Panc1 (cell line): ENCODE measurements at regions not wholly inside any gene's neighbourhood (a gene's known extent, or its start where the extent isn't known, plus 50 kb on each side); places are given as distances from the start of the nearest gene placed in this dataset.

Experiments
- ATAC-seq: fragments of 200-7000 bp; cut with Tn5 transposase; 2 replicates; pipeline ENCODE4 v1.9.1; 2020; ENCODE audit warnings: mild to moderate bottlenecking, moderate library complexity
- BruUV-seq: library from RNA; stranded (reverse); fragments of 400-500 nt; replicated peaks from 2 replicates; lab custom pipeline; 2021; lab: Mats Ljungman, UMichigan
- CTCF ChIA-PET: fragments of 300-600 bp; sonication (Branson Sonifier 250); formaldehyde crosslinking; loops from one replicate; lab custom pipeline; 2022; ENCODE audit warnings: antibody characterized with exemption; lab: Charles Lee
- POLR2A ChIA-PET: fragments of 300-600 bp; sonication (Branson Sonifier 250); formaldehyde crosslinking; loops from one replicate; lab custom pipeline; 2022; ENCODE audit warnings: antibody characterized with exemption; lab: Charles Lee
- DNase-seq: peaks from one replicate; pipeline ENCODE4 v3.0.0-alpha.2; 2010; ENCODE audit warnings: low read depth, low spot score
- H3K27ac ChIP-seq: 2 replicates; pipeline ENCODE4 v1.5.1; 2011; ENCODE audit warnings: mild to moderate bottlenecking, low read length, inconsistent platforms
- H3K27me3 ChIP-seq: fragments of 200-500 bp; sonication (Bioruptor generic); 2 replicates; pipeline ENCODE4 v1.6.0; 2014; ENCODE audit warnings: low read length, inconsistent platforms; ENCODE audit not compliant: control insufficient read depth, insufficient read depth
- H3K36me3 ChIP-seq: fragments of 200-500 bp; sonication (Bioruptor generic); 2 replicates; pipeline ENCODE4 v1.5.1; 2014; ENCODE audit warnings: inconsistent platforms, mild to moderate bottlenecking, low read length, moderate library complexity; ENCODE audit not compliant: control insufficient read depth, insufficient read depth
- H3K4me1 ChIP-seq: 2 replicates; pipeline ENCODE4 v1.5.1; 2011; ENCODE audit warnings: inconsistent platforms, mild to moderate bottlenecking, low read length, moderate library complexity; ENCODE audit not compliant: control insufficient read depth, insufficient read depth
- H3K4me3 ChIP-seq, 2 experiments: 2 replicates each; pipeline ENCODE4 v1.5.1; 2011 to 2012; ENCODE audit warnings: low read depth in 2 of 2, low read length in 2 of 2, mild to moderate bottlenecking in 2 of 2, inconsistent platforms in 1 of 2, moderate library complexity in 1 of 2
- H3K9me3 ChIP-seq: fragments of 200-500 bp; sonication (Bioruptor generic); 2 replicates; pipeline ENCODE4 v1.5.1; 2014; ENCODE audit warnings: low read depth, mild to moderate bottlenecking, inconsistent platforms, low read length, moderate library complexity; ENCODE audit not compliant: control insufficient read depth, insufficient read depth
- CTCF ChIP-seq: fragments of 450-650 bp; IDR thresholded peaks from 2 replicates; pipeline ENCODE4 v1.5.1; 2017; ENCODE audit warnings: mild to moderate bottlenecking
- POLR2AphosphoS5 ChIP-seq: IDR thresholded peaks from 2 replicates; pipeline ENCODE4 v1.6.1; 2012; ENCODE audit warnings: mild to moderate bottlenecking, low read depth, low read length, moderate library complexity
- REST ChIP-seq, 2 experiments: IDR thresholded peaks; 2 replicates each; pipeline ENCODE4 v1.6.1; 2011 to 2012; ENCODE audit warnings: low read depth in 2 of 2, control low read depth in 1 of 2, low read length in 1 of 2, mild to moderate bottlenecking in 1 of 2, moderate library complexity in 1 of 2; ENCODE audit not compliant: insufficient read depth in 1 of 2
- SIN3A ChIP-seq: IDR thresholded peaks from 2 replicates; pipeline ENCODE4 v1.6.1; 2012; ENCODE audit warnings: low read depth, mild to moderate bottlenecking, low read length, moderate library complexity, borderline replicate concordance; ENCODE audit not compliant: insufficient read depth
- TCF7L2 ChIP-seq: IDR thresholded peaks from 2 replicates; pipeline ENCODE4 v1.6.1; 2011; ENCODE audit warnings: mild to moderate bottlenecking, low read depth, low read length, inconsistent platforms
- in situ Hi-C: cut with HindIII; loops from 2 replicates; pipeline ENCODE4 v1.10.0; 2016; ENCODE audit warnings: low sequenced_read_pairs, low pct_unique_long_range_greater_than_20kb
- intact Hi-C: fragments of 100-400 bp; cut with micrococcal nuclease; formaldehyde crosslinking; loops from one replicate; pipeline ENCODE4 v1.10.0; 2022; ENCODE audit not compliant: unreplicated experiment

- no peaks in the 10 kb centered on the region for H3K4me1 ChIP-seq
These were observed 765.4 kb upstream of the PCDH10 start for GRCh38 chr4:132383571-132384199.

GRCh38 chr4:132384709-132385108, 764.4 kb upstream of the PCDH10 start:
- Histone ChIP-seq H3K36me3 (no peaks in the 10 kb centered on the region), H3K4me1 (no peaks in the 10 kb centered on the region), H3K27ac (no peak overlapping the region), H3K9me3 (no peaks in the 10 kb centered on the region), H3K27me3 (no peaks in the 10 kb centered on the region), H3K4me3 (no peak overlapping the region)
- ChIA-PET CTCF (no interaction called here), POLR2A (no interaction called here)
- ATAC-seq: no peak
- BruUV-seq: no TSS peak
- in situ Hi-C loops (no loop called here), intact Hi-C loops (no loop called here)
- TF ChIP-seq REST (IDR thresholded peaks at IDR 0.05; ENCODE audit: insufficient read depth in 1 of 2, low read depth in 2 of 2, low read length in 1 of 2) (no peak), SIN3A (no peak), TCF7L2 (no peak), CTCF (no peak), POLR2AphosphoS5 (no peak)
- DNase-seq: no peak

More at GRCh38 chr4:132383571-132384199, 765.4 kb upstream of the PCDH10 start:
- Histone ChIP-seq H3K36me3 (no peaks in the 10 kb centered on the region), H3K4me3 (no peak overlapping the region), H3K9me3 (no peaks in the 10 kb centered on the region), H3K27ac (no peak overlapping the region), H3K27me3 (no peaks in the 10 kb centered on the region)
- in situ Hi-C loops: no loop called here
- ChIA-PET POLR2A (no interaction called here), CTCF (no interaction called here)
- ATAC-seq (no peak), DNase-seq (no peak)
- TF ChIP-seq SIN3A (no peak), TCF7L2 (no peak), REST (IDR thresholded peaks at IDR 0.05; ENCODE audit: insufficient read depth in 1 of 2, low read depth in 2 of 2, low read length in 1 of 2) (no peak), CTCF (no peak), POLR2AphosphoS5 (no peak)
- intact Hi-C loops: no loop called here
- BruUV-seq: no TSS peak
